Activated T-cell treated with anti-CD3 and anti-CD28 coated beads, Interleukin-2, amount 50 U/mL, for 4 hours (primary cell): ENCODE measurements at regions not wholly inside any gene's neighbourhood (a gene's known extent, or its start where the extent isn't known, plus 50 kb on each side); places are given as distances from the start of the nearest gene placed in this dataset.

Source experiments
- ATAC-seq, 2 donors: fragments of 200-7000 bp; cut with Tn5 transposase; one replicate each; pipeline ENCODE4 v1.10.0; 2021
- DNase-seq: peaks from one replicate; pipeline ENCODE4 v3.0.0-alpha.2; 2020
- H3K27me3 Mint-ChIP-seq: one replicate; pipeline ENCODE4 v1.8.0; 2021; ENCODE audit warnings: low read depth, mixed read lengths
- H3K36me3 Mint-ChIP-seq: one replicate; pipeline ENCODE4 v1.8.0; 2022; ENCODE audit warnings: mixed read lengths; ENCODE audit not compliant: insufficient read depth
- H3K4me1 Mint-ChIP-seq: one replicate; pipeline ENCODE4 v1.8.0; 2021; ENCODE audit warnings: low read depth, mixed read lengths
- H3K4me3 Mint-ChIP-seq: one replicate; pipeline ENCODE4 v1.8.0; 2021; ENCODE audit warnings: mild to moderate bottlenecking, moderate library complexity, mixed read lengths
- H3K9me3 Mint-ChIP-seq: one replicate; pipeline ENCODE4 v1.8.0; 2021; ENCODE audit warnings: mixed read lengths

DNA sequence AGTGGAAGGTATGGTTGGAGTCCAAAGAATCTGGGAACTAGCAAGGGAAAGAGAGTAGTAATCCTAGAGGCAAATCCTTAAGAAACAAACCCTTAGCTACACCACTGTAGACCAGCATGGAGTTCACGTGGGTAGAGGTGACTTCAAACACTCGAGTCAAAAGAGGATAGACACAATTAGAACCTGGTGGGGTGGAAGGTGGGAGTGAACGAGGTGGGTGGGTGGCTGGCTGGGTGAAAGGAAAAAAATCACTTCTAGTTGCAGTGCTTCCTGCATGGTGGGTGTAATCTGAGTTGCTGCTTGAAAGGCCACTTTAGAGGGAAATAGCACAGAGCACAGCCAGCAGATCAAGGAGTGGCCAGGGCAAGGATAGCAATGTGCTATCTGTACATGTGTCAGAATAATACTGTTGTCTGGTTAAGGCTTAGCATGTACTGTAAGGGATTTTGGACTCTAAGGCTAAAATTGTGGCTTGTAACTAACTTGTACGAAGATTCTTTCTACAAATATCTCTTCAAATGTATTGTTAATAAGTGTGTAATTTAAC lies 356.2 kb downstream of the GRIA2 start:
- no peaks in the 10 kb centered on the region for H3K9me3 Mint-ChIP-seq
- ATAC-seq, result no peak

DNA sequence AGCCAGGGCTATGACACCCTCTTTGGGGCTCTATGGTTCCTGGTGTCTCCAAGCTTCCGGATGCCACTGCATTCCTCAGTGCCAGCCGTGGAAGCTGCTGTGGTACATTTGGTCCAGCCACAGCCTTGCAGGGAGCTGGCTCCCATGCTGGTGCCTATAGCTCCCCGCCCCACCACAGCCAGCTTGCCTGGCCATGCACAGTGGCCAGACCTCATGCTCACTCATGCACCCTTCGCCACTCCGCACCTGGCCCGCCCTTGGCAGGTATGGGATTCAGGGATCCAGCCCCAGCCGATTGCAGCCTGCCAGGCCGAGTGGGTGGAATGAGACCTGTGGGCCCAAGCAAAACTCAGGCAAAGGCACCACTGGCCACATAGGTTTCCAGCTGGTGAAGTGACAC lies 354.8 kb downstream of the GRIA2 start:
- H3K36me3 Mint-ChIP-seq, result no peaks in the 10 kb centered on the region
- H3K9me3 Mint-ChIP-seq, result no peaks in the 10 kb centered on the region
- H3K4me1 Mint-ChIP-seq, result no peaks in the 10 kb centered on the region
- H3K27me3 Mint-ChIP-seq, result no peaks in the 10 kb centered on the region
- no peak for DNase-seq
- no peak for ATAC-seq
- H3K4me3 Mint-ChIP-seq, result no peak overlapping the region

More for the DNA sequence above, 356.2 kb downstream of the GRIA2 start:
- no peak for DNase-seq
- H3K36me3 Mint-ChIP-seq, result no peaks in the 10 kb centered on the region
- no peaks in the 10 kb centered on the region for H3K27me3 Mint-ChIP-seq
- H3K4me1 Mint-ChIP-seq, result no peaks in the 10 kb centered on the region
- no peak overlapping the region for H3K4me3 Mint-ChIP-seq

DNA sequence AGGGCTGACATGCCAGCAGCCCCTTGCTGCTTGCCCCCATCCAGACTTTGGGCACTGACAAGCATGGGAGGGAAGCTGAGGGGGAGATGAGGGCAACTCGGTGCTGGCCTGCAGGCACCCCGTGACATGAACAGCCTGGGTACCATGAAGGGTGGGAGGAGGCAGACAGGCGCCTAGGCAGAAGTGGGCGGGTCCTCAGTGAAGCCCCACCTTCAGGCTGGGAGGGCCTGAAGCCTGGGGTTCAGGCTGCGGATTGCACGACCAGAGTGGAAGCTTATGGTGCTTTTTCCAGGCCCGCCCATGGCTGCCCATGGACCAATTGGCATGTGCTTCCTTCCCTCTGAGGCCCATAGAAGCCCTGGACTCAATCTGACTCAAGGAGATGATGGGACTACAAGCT lies 354.1 kb downstream of the GRIA2 start:
- no peaks in the 10 kb centered on the region for H3K9me3 Mint-ChIP-seq
- H3K4me3 Mint-ChIP-seq, result no peak overlapping the region
- DNase-seq (no peak), ATAC-seq (no peak)
- H3K4me1 Mint-ChIP-seq, result no peaks in the 10 kb centered on the region
- H3K27me3 Mint-ChIP-seq, result no peaks in the 10 kb centered on the region
- H3K36me3 Mint-ChIP-seq, result no peaks in the 10 kb centered on the region

DNA sequence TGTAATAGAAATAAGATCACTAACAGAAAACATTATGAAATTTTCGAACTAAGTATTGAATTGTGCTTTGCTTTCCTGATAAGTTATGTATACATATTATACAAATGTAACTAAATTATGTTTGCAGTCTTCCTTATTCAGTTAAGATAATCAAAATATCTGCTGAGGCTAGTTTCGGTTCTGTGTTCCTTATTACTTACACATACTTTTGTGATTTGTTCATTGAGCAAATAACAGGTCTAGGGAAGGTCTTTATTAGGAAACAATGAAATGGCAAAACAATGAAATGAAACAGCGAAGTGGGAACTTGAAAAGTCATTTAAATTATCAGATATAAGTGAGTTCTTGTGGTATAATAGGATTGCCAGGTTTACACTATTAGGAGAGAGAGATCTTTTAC lies 352.4 kb downstream of the GRIA2 start:
- Mint-ChIP-seq H3K9me3 (no peaks in the 10 kb centered on the region), H3K4me3 (no peak overlapping the region), H3K27me3 (no peaks in the 10 kb centered on the region), H3K36me3 (no peaks in the 10 kb centered on the region), H3K4me1 (no peaks in the 10 kb centered on the region)
- DNase-seq, result no peak
- no peak for ATAC-seq

DNA sequence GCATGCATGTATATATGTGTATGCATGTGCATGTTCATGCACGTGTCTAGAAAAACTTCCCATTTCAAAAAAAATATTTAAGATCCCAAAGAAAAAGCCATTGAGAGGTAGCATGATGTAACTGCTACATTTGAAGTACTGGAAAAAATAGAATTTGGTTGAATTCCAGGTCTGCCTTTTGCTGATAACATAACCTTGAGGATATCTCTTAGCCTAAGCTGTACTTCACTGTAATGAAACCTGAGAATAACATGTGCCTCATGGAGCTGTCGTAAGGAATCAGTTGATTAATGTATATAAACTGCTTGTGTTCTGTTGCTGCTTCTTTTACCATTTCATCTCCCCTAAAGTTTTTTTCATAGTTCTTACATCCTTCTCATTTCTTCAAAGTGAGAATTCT lies 351.8 kb downstream of the GRIA2 start:
- no peak for ATAC-seq
- Mint-ChIP-seq H3K27me3 (no peaks in the 10 kb centered on the region), H3K9me3 (no peaks in the 10 kb centered on the region), H3K4me1 (no peaks in the 10 kb centered on the region), H3K36me3 (no peaks in the 10 kb centered on the region), H3K4me3 (no peak overlapping the region)
- no peak for DNase-seq

DNA sequence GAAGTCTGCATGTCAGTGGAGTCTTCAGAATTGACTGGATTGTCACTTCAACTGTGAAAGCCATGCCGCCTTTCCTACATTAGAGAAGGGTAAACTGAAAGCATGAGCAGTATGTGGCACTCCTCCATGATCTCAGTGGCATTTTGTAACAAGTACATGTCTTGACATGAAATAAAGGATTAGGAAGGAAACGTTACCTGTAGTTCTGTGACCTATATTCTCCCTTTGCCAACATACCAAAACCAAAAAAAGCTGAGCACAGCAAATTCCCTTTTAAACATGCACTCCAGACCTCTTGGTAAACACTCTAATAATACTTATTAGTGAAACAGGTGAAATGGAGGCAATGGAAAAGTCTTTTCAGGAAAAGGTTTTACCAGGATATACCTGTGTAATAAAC lies 344.2 kb downstream of the GRIA2 start:
- no peaks in the 10 kb centered on the region for H3K4me1 Mint-ChIP-seq
- H3K36me3 Mint-ChIP-seq, result no peaks in the 10 kb centered on the region
- H3K27me3 Mint-ChIP-seq, result no peaks in the 10 kb centered on the region
- ATAC-seq, result no peak
- no peak overlapping the region for H3K4me3 Mint-ChIP-seq
- peaks cover 8% of the 10 kb centered on the region for H3K9me3 Mint-ChIP-seq
- DNase-seq, result no peak

DNA sequence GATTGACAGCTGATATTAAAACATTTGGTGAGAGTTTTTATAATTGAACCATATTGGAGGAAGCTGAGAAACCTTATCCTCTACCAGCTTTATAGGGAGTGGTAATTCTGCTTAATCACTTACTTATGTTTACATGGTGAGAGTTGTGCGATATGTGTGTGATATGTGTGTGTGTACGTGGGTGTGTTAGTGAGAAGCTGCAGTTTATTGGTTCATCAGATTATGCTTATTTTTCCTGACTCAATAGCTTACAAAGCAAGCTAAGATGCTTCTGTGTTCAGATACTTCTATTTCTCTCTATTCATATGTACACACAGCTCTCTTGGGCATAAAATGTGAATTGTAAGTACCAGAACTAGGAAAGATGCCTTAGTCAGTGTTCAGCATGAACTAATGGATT lies 343.7 kb downstream of the GRIA2 start:
- Mint-ChIP-seq H3K4me1 (no peaks in the 10 kb centered on the region), H3K9me3 (peaks cover 8% of the 10 kb centered on the region), H3K27me3 (no peaks in the 10 kb centered on the region), H3K4me3 (no peak overlapping the region), H3K36me3 (no peaks in the 10 kb centered on the region)
- DNase-seq (no peak), ATAC-seq (no peak)

DNA sequence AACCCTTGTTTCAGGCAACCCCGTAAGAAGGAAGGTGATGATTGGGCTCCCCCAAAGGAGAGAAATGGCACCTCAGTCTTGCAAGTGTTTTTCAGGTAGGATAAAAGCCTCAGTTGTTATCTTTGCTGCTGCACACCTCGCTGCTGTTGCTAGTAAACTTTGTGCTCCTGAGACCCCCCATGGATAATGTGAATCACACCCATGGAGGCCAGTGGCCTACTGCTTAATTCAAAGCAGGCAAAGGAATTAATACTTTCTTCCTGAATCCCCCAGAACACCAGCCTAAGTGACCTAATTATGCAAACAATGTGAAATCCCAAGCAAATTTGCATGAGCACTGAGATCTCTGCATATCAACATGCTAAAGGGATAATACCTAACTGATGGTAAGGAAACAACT lies 337.5 kb downstream of the GRIA2 start:
- Mint-ChIP-seq H3K4me1 (no peaks in the 10 kb centered on the region), H3K9me3 (peaks cover 4% of the 10 kb centered on the region), H3K27me3 (no peaks in the 10 kb centered on the region), H3K36me3 (no peaks in the 10 kb centered on the region), H3K4me3 (no peak overlapping the region)
- ATAC-seq, result no peak
- DNase-seq, result no peak

DNA sequence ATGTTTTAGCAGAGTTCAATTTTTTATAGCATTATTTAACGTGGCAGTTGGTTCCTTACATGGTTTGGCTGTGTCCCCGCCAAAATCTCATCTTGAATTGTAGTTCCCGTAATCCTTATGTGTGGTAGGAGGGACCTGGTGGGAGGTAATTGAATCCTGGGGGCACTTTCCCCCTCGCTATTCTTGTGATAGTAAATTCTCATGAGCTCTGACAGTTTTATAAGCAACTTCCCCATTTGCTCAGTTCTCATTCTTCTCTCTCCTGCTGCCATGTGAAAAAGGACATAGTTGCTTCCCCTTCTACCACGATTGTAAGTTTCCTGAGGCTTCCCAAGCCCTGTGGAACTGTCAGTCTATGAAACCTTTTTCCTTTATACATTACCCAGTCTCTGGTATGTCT lies 329.5 kb downstream of the GRIA2 start:
- no peak overlapping the region for H3K4me3 Mint-ChIP-seq
- H3K36me3 Mint-ChIP-seq, result no peaks in the 10 kb centered on the region
- peaks cover 10% of the 10 kb centered on the region for H3K9me3 Mint-ChIP-seq
- no peaks in the 10 kb centered on the region for H3K27me3 Mint-ChIP-seq
- H3K4me1 Mint-ChIP-seq, result no peaks in the 10 kb centered on the region
- DNase-seq (no peak), ATAC-seq (no peak)

DNA sequence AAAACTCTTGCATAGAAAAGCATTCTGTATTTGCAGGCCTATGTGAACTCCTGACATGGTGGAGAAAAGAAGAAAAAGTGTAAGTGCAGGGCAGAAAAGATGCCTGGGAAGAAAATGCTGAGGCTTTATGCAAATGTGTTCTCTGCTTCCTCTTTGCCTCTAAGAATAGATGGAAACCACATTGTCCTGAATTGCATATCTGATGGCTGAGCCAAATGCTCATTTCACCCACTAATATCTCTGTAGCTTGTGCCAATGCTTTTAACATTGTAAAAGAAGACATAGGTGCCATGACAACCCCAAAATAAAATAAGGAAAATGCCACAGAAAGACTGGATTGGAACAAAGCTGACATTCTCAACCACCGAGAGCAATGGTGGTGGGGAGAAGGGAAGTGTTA lies 307.4 kb downstream of the GRIA2 start:
- DNase-seq, result no peak
- Mint-ChIP-seq H3K4me1 (no peaks in the 10 kb centered on the region), H3K27me3 (no peaks in the 10 kb centered on the region), H3K4me3 (no peak overlapping the region), H3K36me3 (no peaks in the 10 kb centered on the region), H3K9me3 (peaks cover 30% of the 10 kb centered on the region)
- ATAC-seq, result no peak

DNA sequence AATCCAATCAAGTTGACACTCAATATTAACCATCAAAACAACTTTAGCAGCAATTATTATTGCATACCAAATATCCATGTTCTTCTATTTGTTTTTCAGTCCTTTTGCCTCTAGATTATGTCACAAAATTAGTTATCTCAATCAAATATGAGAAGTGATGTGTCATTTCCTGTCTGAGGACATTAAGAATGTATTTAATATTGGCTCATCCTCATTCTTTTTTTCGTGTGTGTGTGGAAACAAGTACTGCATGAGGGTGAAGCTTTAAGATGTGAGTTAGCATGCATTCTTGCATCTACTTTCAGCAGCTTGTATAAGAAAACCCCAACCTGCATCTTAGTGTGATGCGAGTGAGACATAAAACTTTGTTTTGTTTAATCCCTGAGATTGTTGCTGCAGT lies 301.4 kb downstream of the GRIA2 start:
- Mint-ChIP-seq H3K9me3 (peaks cover 15% of the 10 kb centered on the region), H3K4me3 (no peak overlapping the region), H3K27me3 (no peaks in the 10 kb centered on the region), H3K4me1 (no peaks in the 10 kb centered on the region), H3K36me3 (no peaks in the 10 kb centered on the region)
- ATAC-seq, result no peak
- no peak for DNase-seq

DNA sequence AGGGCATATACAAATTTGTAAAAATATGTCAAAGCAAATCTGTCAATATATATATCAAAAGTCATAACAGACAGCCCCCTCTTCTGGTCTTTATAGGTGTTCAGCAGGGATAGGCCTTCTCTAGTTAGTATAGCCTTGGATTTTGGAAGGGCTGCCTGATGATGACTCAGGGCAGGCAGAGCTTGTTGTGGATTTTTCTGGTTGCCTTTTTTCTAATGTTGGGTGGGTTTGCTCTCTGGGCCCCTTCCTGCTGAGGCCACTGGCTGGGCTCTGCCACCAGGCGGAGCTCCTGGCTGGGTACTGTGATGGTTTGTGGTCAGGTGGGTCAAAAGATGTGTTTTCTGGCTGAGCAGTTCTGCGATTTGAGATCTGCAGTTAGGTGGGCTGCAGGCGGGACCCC lies 294.2 kb downstream of the GRIA2 start:
- no peak for DNase-seq
- ATAC-seq, result no peak
- Mint-ChIP-seq H3K36me3 (no peaks in the 10 kb centered on the region), H3K4me3 (no peak overlapping the region), H3K9me3 (peaks cover 4% of the 10 kb centered on the region), H3K4me1 (no peaks in the 10 kb centered on the region), H3K27me3 (no peaks in the 10 kb centered on the region)

DNA sequence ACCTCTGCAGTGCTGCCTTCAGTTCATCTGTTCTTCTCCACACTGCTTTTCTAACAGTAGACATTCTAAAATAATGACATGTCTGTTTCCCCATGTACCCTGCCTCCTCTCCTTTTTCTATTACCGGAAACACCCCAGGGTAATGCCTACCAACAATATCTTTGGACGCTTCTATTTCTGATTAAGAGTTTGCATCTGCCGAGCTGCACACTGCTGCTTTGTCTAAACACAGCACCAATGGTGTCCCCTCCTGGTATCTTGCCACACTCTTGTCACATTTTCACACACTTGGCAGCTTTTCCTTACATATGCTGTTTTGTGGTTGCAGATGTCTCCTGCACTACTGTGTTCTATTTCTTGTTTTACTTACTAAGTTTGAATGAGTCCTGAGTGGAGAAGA lies 288.8 kb downstream of the GRIA2 start:
- peaks cover 13% of the 10 kb centered on the region for H3K9me3 Mint-ChIP-seq
- ATAC-seq (no peak), DNase-seq (no peak)
- no peak overlapping the region for H3K4me3 Mint-ChIP-seq
- H3K4me1 Mint-ChIP-seq, result no peaks in the 10 kb centered on the region
- H3K36me3 Mint-ChIP-seq, result no peaks in the 10 kb centered on the region
- H3K27me3 Mint-ChIP-seq, result no peaks in the 10 kb centered on the region

DNA sequence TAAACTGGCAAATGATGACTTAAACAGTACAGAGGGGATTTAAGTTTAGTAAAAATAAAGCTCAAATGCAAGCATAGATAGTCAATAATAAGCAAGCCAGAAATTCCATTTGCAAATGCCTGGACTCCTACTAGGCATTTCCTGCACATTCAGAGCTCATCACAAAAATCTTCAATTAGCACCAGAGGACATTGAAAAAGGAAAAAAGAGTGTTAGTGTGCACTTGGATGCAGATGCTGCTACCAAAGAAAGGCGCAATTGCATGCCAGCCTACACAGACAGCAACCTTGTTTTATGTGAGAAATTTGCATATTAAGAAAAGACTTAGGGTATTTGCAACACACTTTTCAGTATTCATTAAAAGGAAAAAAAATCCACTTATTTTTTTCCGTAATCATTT lies 282.1 kb downstream of the GRIA2 start:
- ATAC-seq (no peak), DNase-seq (no peak)
- H3K9me3 Mint-ChIP-seq, result peaks cover 12% of the 10 kb centered on the region
- no peak overlapping the region for H3K4me3 Mint-ChIP-seq
- H3K4me1 Mint-ChIP-seq, result no peaks in the 10 kb centered on the region
- H3K27me3 Mint-ChIP-seq, result no peaks in the 10 kb centered on the region
- no peaks in the 10 kb centered on the region for H3K36me3 Mint-ChIP-seq

DNA sequence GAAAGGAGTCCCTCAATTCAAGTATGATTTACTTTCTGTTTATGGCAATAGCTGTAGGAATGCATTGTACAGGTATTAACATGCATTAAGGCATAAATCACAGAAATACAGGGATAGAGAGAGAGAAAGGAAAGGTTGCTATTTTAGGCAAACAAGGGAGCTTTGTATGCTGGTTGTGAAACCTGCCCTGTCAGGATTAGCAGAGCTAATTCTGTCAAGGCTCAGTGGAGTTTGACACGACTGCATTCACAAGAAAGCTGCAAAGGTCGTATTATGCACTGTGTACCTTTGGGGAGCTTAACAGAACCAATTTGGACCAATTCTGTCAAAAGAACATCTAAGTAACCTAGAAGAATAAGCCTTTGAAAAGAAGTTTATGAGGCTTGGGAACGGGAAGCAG lies 239.3 kb downstream of the GRIA2 start:
- H3K4me1 Mint-ChIP-seq, result no peaks in the 10 kb centered on the region

DNA sequence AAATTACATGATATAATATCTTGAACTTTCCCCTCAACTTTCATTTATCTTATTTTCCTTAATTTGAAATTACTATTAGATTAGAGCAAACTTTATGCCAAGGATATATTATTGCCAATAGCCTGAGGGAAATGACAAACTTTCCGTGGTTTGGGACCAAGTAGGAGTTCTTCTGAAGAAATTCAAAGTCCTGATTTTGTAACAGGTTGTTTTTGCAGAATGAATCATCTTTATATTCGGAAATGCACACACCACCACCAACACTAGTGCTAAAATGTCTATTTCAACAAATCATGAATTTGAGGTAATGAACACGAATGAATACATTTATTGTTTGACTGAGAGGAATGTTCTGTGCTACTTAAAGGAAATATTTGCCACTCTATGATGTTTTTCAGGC lies 226.7 kb downstream of the GRIA2 start:
- no peak overlapping the region for H3K4me3 Mint-ChIP-seq
- no peak for DNase-seq
- H3K27me3 Mint-ChIP-seq, result no peaks in the 10 kb centered on the region
- H3K36me3 Mint-ChIP-seq, result no peaks in the 10 kb centered on the region
- ATAC-seq, result no peak
- H3K9me3 Mint-ChIP-seq, result no peaks in the 10 kb centered on the region
- H3K4me1 Mint-ChIP-seq, result no peaks in the 10 kb centered on the region

More for the DNA sequence above, 239.3 kb downstream of the GRIA2 start:
- Mint-ChIP-seq H3K27me3 (no peaks in the 10 kb centered on the region), H3K4me3 (no peak overlapping the region), H3K36me3 (no peaks in the 10 kb centered on the region), H3K9me3 (peaks cover 12% of the 10 kb centered on the region)
- ATAC-seq (no peak), DNase-seq (no peak)
